Aorta (tissue), 5 donors: ENCODE measurements at regions not wholly inside any gene's neighbourhood (a gene's known extent, or its start where the extent isn't known, plus 50 kb on each side); places are given as distances from the start of the nearest gene placed in this dataset.
A peak's percentile ranks its signal among the peaks of the same experiment; 100 is the strongest.
"Not testable (repeated sequence)": the region's sequence is repeated elsewhere in the genome, so short reads cannot be mapped to it uniquely, and the experiment has no call there.

Experiments
- ATAC-seq: fragments of 200-7000 bp; cut with Tn5 transposase; one replicate; pipeline ENCODE4 v1.9.1; 2022; ENCODE audit warnings: moderate library complexity; ENCODE audit not compliant: low FRiP score
- DNase-seq, 2 donors: peaks; one replicate each; pipeline ENCODE4 v3.0.0-alpha.2; 2020
- H3K27ac ChIP-seq, 2 donors: one replicate each; pipeline ENCODE4 v1.5.1; 2013; ENCODE audit warnings: low read length in 2 of 2, mild to moderate bottlenecking in 2 of 2, moderate library complexity in 2 of 2, control low read depth in 1 of 2, inconsistent platforms in 1 of 2, low read depth in 1 of 2
- H3K27me3 ChIP-seq, 2 donors: one replicate each; pipeline ENCODE4 v1.6.1; 2013; ENCODE audit warnings: control low read depth in 1 of 2, low read length in 1 of 2, mild to moderate bottlenecking in 1 of 2, moderate library complexity in 1 of 2; ENCODE audit not compliant: insufficient read depth in 2 of 2, control insufficient read depth in 1 of 2
- H3K36me3 ChIP-seq, 2 donors: one replicate each; pipeline ENCODE4 v1.6.1; 2013; ENCODE audit warnings: control low read depth in 1 of 2, low read length in 1 of 2, mild to moderate bottlenecking in 1 of 2; ENCODE audit not compliant: insufficient read depth in 2 of 2, control insufficient read depth in 1 of 2
- H3K4me1 ChIP-seq, 2 donors: one replicate each; pipeline ENCODE4 v1.6.1; 2013; ENCODE audit warnings: low read length in 2 of 2, control low read depth in 1 of 2, mild to moderate bottlenecking in 1 of 2, moderate library complexity in 1 of 2; ENCODE audit not compliant: insufficient read depth in 2 of 2, control insufficient read depth in 1 of 2
- H3K4me3 ChIP-seq, 2 donors: one replicate each; pipeline ENCODE4 v1.5.1; 2013; ENCODE audit warnings: low read length in 2 of 2, control low read depth in 1 of 2, mild to moderate bottlenecking in 1 of 2
- H3K9me3 ChIP-seq: one replicate; pipeline ENCODE4 v1.6.1; 2013; ENCODE audit warnings: mild to moderate bottlenecking, low read length; ENCODE audit not compliant: control insufficient read depth
- WGBS, 2 donors: extraction: QIAGEN DNeasy Blood & Tissue Kit; methylation state at CpG; one replicate each; pipeline ENCODE4 v1.1.7; 2013; 5-methylcytosine and 5-hydroxymethylcytosine counted together
- intact Hi-C, 2 donors: fragments of 100-400 bp; cut with DNase I; formaldehyde crosslinking; loops; one replicate each; pipeline versions ENCODE4 v1.14.2 to v1.15.0; 2022
- donor health status: healthy with polysubstance abuse.
- donor health status: Bipolar disorder and iron deficiency.
- donor health status: DM: no; HTN: no; CAD: no.
- donor health status: DM: no; HTN: no; CAD: no.
- donor health status: DM: yes; HTN: yes; CAD: no.

DNA sequence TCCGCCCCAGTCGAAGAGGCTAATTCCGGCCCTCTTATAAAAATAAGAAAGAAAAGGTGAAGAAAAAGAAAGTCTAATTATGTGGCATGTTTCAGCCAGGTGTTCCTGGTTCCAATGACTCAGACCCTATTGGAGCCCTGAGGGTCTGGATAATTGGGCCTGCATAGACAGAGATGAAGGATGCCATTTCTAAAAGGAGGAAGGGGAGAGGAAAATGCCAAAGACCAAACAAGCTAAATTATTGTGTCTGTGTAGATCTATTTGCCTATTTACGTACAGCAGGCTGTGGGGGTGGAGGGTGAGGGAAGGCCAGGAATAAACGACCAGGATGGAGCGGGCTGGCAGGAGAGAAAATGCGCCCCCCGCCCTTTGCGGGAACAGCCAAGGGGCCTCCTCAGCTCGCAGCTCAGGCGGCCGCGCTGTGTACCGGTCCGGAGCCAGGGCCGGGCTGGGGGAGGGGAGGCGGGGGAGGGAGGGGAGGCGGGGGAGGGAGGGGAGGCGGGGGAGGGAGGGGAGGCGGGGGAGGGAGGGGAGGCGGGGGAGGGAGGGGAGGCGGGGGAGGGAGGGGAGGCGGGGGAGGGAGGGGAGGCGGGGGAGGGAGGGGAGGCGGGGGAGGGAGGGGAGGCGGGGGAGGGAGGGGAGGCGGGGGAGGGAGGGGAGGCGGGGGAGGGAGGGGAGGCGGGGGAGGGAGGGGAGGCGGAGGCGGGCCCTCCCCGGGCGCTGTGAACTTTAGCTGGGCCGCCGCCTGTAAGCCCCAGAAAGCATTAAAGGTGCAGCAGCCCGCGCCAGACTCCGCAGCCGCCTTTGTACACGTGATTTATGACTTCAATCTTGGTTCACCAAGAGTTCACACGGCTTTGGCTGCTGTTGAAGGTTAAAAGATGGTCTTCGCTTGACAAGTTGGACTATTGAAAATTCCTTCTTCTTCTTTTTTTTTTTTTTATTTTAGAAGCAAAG lies 113.0 kb upstream of the FOXD4L5 start:
- H3K4me3 ChIP-seq, H3K9me3 ChIP-seq, intact Hi-C loops, ATAC-seq, DNase-seq, H3K36me3 ChIP-seq, H3K27ac ChIP-seq, H3K27me3 ChIP-seq, H3K4me1 ChIP-seq: not testable (repeated sequence)
- WGBS, 2 donors = 83 to 88% methylated on average over 21 to 30 of the region's 42 CpGs

DNA sequence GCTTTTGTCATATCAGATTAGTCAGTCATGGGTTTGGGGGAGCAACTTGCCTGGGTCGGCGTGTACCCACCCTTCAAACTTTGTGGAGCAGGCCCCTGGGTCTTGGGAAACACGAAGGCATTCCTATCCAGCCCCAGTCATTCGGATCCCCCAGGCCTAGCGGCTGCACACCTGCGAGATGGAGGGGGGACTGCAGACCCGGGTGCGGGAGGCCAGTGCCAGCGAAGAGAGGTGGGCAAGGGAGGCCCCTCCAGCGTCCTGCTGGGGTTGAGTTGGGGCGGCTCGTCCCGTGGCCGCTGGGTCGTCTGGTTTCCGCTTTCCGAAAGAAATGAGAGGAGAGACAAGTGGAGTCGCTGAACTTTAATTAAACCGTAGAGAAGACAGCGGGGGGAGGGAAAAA lies 112.2 kb upstream of the FOXD4L5 start:
- intact Hi-C loops, H3K9me3 ChIP-seq, H3K27ac ChIP-seq, DNase-seq, H3K27me3 ChIP-seq, H3K4me3 ChIP-seq, H3K36me3 ChIP-seq, ATAC-seq, H3K4me1 ChIP-seq: not testable (repeated sequence)
- WGBS, 2 donors = 84 to 86% methylated on average over 20 of the region's 20 CpGs

DNA sequence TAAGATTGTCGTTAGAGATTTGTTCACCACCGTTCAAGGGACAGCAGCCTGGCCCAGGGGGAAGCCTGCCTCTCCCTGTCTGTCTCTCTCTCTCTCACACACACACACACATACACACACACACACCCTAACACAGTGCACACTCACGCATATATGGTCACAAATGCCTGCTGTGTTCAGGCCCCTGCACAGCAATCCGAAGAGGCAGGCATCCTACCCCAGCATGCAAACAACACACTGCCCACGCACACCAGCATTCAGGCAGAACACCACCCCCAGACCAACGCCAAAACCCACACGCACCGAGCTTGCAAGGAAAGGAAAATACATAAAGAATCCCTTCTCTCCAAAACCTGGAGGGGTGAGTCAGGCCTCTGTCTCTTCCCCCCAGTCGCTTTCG lies 111.6 kb upstream of the FOXD4L5 start:
- ATAC-seq, H3K36me3 ChIP-seq, intact Hi-C loops, H3K27me3 ChIP-seq, H3K9me3 ChIP-seq, H3K4me1 ChIP-seq, H3K4me3 ChIP-seq, H3K27ac ChIP-seq, DNase-seq: not testable (repeated sequence)
- WGBS, 2 donors = 75 to 80% methylated on average over 8 to 10 of the region's 10 CpGs

DNA sequence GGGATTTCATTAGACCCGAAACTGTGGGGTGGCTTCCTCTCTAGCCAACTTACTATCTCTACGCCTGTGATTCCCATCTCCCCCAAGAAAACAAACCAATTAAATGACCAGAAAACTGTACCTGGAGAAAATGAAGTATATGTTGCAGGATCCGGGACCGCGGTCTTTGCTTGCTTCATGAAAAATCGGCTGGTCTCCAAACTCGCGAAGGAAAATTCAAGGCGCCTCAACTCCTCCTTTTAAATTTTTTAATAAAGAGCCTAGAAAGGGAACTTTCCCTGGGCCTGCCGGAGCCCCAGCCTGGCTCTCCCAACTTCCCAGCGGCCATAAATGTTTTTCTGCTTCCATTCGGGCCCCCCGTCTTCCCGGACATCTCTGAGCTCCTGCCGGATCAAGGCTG lies 110.8 kb upstream of the FOXD4L5 start:
- H3K27ac ChIP-seq, H3K36me3 ChIP-seq, DNase-seq, H3K27me3 ChIP-seq, H3K4me3 ChIP-seq, ATAC-seq, intact Hi-C loops, H3K9me3 ChIP-seq, H3K4me1 ChIP-seq: not testable (repeated sequence)
- 80 to 88% methylated on average over 10 to 14 of the region's 15 CpGs for WGBS, 2 donors

DNA sequence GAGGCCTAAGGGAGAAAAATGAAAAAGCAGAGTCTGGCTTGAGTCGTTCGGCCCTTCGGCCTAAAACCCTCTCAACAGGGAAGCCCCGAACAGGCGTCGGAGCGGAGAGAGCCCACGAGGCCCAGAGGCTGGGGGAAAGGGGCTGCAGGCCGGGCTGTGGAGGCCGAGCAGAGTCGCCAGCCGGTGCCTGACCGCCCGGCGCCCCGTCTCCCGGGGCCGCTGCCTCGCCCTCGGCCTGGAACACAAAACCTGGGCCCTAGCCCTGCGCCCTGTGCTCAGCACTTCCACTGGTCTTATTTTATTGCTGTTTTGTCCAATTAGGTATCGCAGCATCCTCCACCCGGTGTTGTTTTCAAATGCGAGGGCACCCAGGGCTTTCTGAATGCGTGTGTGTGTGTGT lies 110.1 kb upstream of the FOXD4L5 start:
- H3K9me3 ChIP-seq, H3K27me3 ChIP-seq, ATAC-seq, H3K36me3 ChIP-seq, intact Hi-C loops, DNase-seq, H3K4me3 ChIP-seq, H3K4me1 ChIP-seq, H3K27ac ChIP-seq: not testable (repeated sequence)
- 77 to 88% methylated on average over 16 to 23 of the region's 25 CpGs for WGBS, 2 donors

DNA sequence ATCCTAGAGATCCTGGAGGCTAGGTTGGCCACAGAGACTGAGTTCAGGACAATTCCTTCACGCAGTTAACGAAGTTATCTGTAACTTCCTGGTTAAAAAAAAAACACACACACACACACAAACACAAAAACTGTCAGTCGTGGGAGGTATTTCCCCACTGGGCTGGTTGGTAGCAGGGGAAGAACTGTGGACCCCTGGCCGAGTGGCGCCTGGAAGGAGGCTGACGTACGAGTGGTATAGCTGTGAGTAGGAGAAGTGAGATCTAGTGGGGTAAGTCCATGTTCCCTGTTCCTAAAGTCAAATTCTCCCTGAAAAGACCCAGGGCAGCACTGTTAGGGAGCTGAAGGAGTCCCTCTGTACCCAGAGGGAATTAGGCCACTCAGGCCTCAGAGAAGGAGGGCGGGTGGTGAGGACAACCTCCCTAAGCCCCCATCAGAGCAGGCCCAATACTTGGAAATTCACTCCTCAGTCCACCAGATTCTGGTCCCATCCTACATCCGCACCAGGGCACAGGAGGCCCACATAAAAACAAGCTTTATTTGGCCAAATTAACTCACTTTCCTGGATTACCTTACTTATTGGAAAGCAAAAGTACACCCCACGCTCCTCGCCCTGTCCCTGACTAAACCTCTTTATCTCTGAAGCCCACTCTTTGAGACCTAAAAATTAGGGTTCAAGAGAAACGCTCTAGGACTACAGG lies 108.3 kb upstream of the FOXD4L5 start:
- 75 to 81% methylated on average over 11 to 12 of the region's 12 CpGs for WGBS, 2 donors
- H3K9me3 ChIP-seq, H3K27me3 ChIP-seq, H3K4me3 ChIP-seq, H3K27ac ChIP-seq, H3K36me3 ChIP-seq, H3K4me1 ChIP-seq, ATAC-seq, DNase-seq, intact Hi-C loops: not testable (repeated sequence)

DNA sequence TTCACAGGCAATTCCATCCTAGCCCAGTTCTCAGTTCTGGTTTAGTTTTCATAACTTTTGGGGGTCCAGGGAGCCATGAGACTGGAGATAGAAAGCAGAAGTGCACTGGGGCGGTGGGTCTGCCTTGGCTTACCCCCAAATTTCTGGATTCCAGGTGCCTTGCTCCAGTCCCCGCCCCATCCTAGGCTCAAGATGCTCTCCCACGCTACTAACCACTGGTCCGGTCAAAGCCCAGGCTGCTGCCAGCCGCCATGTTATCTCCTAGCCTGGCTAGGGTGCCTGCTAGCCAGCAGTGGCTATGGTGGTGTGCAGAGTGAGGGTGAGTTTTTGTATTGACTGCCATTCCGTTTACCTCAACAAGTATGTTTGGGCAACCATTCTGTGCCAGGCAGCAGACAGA lies 107.6 kb upstream of the FOXD4L5 start:
- H3K27me3 ChIP-seq, H3K4me3 ChIP-seq, H3K4me1 ChIP-seq, intact Hi-C loops, H3K27ac ChIP-seq, H3K9me3 ChIP-seq, ATAC-seq, H3K36me3 ChIP-seq, DNase-seq: not testable (repeated sequence)
- 65 to 72% methylated on average over 5 of the region's 6 CpGs for WGBS, 2 donors

DNA sequence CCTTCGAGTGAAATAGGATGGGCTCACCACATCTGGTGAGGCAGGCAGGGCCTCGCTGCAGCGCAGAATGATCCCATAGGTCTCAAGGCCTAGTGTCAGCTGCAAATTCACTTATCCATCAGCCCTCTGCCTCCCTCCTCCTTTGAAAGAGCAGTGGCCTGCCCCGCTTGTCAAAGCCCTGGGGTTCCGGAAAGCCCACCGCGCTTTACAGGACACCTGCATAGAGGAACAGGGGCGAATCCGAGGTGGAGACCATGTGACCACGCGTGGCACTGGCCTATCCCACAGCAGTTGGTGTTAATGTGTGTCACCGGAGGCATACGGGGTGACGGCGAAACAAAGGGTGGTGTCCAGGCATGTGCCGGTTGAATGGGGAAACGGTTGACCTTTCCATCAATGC lies 104.7 kb upstream of the FOXD4L5 start:
- H3K36me3 ChIP-seq, H3K4me1 ChIP-seq, H3K27me3 ChIP-seq, H3K4me3 ChIP-seq, H3K9me3 ChIP-seq, ATAC-seq, intact Hi-C loops, H3K27ac ChIP-seq: not testable (repeated sequence)
- DNase-seq = peak; percentile 76 to 87
- WGBS, 2 donors = 84 to 90% methylated on average over 13 to 16 of the region's 17 CpGs

DNA sequence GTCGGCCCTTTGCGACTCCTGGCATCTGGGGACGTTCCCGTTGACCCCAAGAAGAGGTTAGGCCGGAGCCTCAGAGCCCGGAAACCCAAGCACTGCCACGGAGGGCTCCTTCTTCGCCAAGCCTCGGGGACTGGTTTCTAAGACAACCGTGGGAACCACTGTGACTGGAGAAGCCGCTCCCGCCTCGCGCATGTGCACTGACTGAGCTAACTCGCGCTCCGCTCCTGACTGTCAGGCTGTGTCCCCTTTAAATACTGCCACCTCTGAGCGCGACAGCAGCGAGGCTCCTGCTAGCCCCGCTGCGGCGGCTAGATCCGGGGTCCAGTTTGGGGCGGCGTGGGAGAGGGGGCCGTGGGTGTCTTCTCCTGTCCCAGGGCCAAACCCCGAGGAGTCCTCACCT lies 104.2 kb upstream of the FOXD4L5 start:
- H3K36me3 ChIP-seq, H3K9me3 ChIP-seq, H3K27me3 ChIP-seq, ATAC-seq, H3K4me1 ChIP-seq, H3K4me3 ChIP-seq, H3K27ac ChIP-seq, intact Hi-C loops: not testable (repeated sequence)
- peak in 1 of 2 donors; percentile 69 for DNase-seq
- 89 to 90% methylated on average over 27 to 28 of the region's 28 CpGs for WGBS, 2 donors
